Endodermal cell (in vitro differentiated cells): ENCODE measurements at regions not wholly inside any gene's neighbourhood (a gene's known extent, or its start where the extent isn't known, plus 50 kb on each side); places are given as distances from the start of the nearest gene placed in this dataset.

ENCODE experiments used
- DNase-seq: peaks from one replicate; pipeline ENCODE4 v3.0.0-alpha.2; 2017
- H3K27ac ChIP-seq: 2 replicates; pipeline ENCODE4 v1.5.1; 2013; ENCODE audit warnings: mild to moderate bottlenecking, low read depth, low read length, moderate library complexity
- H3K27me3 ChIP-seq: 2 replicates; pipeline ENCODE4 v1.6.1; 2013; ENCODE audit warnings: mild to moderate bottlenecking, low read length, moderate library complexity; ENCODE audit not compliant: insufficient read depth, control insufficient read depth, poor library complexity, severe bottlenecking
- H3K36me3 ChIP-seq: 2 replicates; pipeline ENCODE4 v1.7.0; 2013; ENCODE audit warnings: mild to moderate bottlenecking, low read length, moderate library complexity; ENCODE audit not compliant: control insufficient read depth, insufficient read depth
- H3K4me1 ChIP-seq: one replicate; pipeline ENCODE4 v1.7.0; 2013; ENCODE audit warnings: low read length; ENCODE audit not compliant: control insufficient read depth, insufficient read depth
- H3K4me3 ChIP-seq: 2 replicates; pipeline ENCODE4 v1.5.1; 2013; ENCODE audit warnings: mild to moderate bottlenecking, low read length, moderate library complexity
- H3K9ac ChIP-seq: 2 replicates; pipeline ENCODE4 v1.6.1; 2013; ENCODE audit warnings: mild to moderate bottlenecking, low read length, moderate library complexity; ENCODE audit not compliant: poor library complexity, severe bottlenecking; ENCODE audit errors: extremely low read depth
- H3K9me3 ChIP-seq: 2 replicates; pipeline ENCODE4 v1.6.1; 2013; ENCODE audit warnings: mild to moderate bottlenecking, low read length, moderate library complexity; ENCODE audit not compliant: control insufficient read depth
- H3K27ac Mint-ChIP-seq: 2 replicates; pipeline ENCODE4 v1.8.0; 2020; ENCODE audit warnings: mixed read lengths
- H3K27me3 Mint-ChIP-seq: 2 replicates; pipeline ENCODE4 v1.8.0; 2021; ENCODE audit warnings: mild to moderate bottlenecking, mixed read lengths; ENCODE audit not compliant: insufficient read depth
- H3K36me3 Mint-ChIP-seq: 2 replicates; pipeline ENCODE4 v1.8.0; 2020; ENCODE audit warnings: low read depth, mixed read lengths
- H3K4me1 Mint-ChIP-seq: 2 replicates; pipeline ENCODE4 v1.8.0; 2020; ENCODE audit warnings: mixed read lengths
- H3K4me3 Mint-ChIP-seq: 2 replicates; pipeline ENCODE4 v1.8.0; 2020; ENCODE audit warnings: mild to moderate bottlenecking, moderate library complexity, mixed read lengths
- H3K9me3 Mint-ChIP-seq: 2 replicates; pipeline ENCODE4 v1.8.0; 2020; ENCODE audit warnings: mild to moderate bottlenecking, mixed read lengths
- CTCF ChIP-seq: fragments of 200-600 bp; sonication (generic); conservative IDR thresholded peaks from 2 replicates; pipeline ENCODE4 v1.5.0; 2021; ENCODE audit warnings: antibody characterized with exemption, mild to moderate bottlenecking
- WGBS, 2 experiments: methylation state at CpG; one replicate each; pipeline versions ENCODE4 v1.1.5 to v1.1.7; 2013; ENCODE audit warnings: missing lambda C conversion rate in 2 of 2, mixed read lengths in 1 of 2; ENCODE audit not compliant: insufficient coverage in 1 of 2, insufficient read length in 1 of 2; 5-methylcytosine and 5-hydroxymethylcytosine counted together

DNA sequence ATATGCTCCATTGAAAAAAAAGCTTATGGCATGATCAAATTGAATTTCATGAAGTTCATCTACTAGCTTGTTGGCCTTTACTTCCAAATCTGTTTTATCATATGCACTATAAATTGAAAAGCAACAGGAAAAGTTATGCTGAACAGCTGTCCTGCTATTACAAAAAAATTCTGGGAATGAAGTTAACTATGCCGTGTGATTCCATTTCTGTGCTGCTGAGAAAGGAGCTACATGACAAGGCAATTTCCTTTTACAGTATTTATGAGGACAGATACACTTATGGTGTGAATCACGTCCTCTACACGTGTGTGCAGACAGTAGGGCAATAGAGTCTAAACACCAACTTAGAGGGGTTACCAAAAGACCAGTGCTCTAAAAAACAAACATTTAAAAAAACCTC, 426.5 kb upstream of the AKR1E2 start:
- H3K27ac Mint-ChIP-seq = no peak overlapping the region
- H3K9ac ChIP-seq = no peak overlapping the region
- WGBS, 2 experiments = 88 to 91% methylated on average over 3 of the region's 3 CpGs

DNA sequence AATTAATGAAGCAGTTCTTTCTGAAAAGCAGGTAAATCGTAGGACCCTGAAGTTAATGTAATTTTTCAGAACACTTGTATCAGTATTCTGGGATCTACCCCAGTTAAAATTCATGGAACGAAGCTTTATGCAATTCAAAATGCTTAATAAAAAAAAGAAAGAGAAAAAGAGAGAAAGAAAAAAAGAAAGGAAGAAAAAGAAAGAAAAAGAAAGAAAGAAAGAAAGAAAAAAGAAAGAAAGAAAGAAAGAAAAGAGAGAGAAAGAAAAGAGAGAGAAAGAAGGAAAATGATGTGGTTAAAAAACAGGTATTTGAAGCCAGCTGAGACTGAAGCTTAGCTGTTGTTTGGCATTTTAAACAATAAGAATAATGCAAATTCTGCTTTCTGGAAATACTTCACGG, 427.4 kb upstream of the AKR1E2 start:
- no peaks in the 10 kb centered on the region for H3K27me3 ChIP-seq
- H3K27ac ChIP-seq = no peak overlapping the region
- H3K9me3 ChIP-seq = no peaks in the 10 kb centered on the region
- H3K4me1 Mint-ChIP-seq = no peaks in the 10 kb centered on the region
- H3K36me3 Mint-ChIP-seq = no peaks in the 10 kb centered on the region
- no peaks in the 10 kb centered on the region for H3K9me3 Mint-ChIP-seq
- no peaks in the 10 kb centered on the region for H3K36me3 ChIP-seq
- H3K4me3 ChIP-seq = no peak overlapping the region
- no peak overlapping the region for H3K9ac ChIP-seq
- no peak overlapping the region for H3K4me3 Mint-ChIP-seq
- H3K4me1 ChIP-seq = no peaks in the 10 kb centered on the region
- WGBS, 2 experiments = 94% methylated on average over 3 of the region's 3 CpGs; no CpG with 5 or more reads in 1 of the 2 experiments
- no peak overlapping the region for H3K27ac Mint-ChIP-seq
- no peak for DNase-seq
- no peaks in the 10 kb centered on the region for H3K27me3 Mint-ChIP-seq
- no peak for TF ChIP-seq CTCF

More for the DNA sequence above, 426.5 kb upstream of the AKR1E2 start:
- Histone ChIP-seq H3K4me3 (no peak overlapping the region), H3K4me1 (no peaks in the 10 kb centered on the region), H3K27ac (no peak overlapping the region), H3K27me3 (no peaks in the 10 kb centered on the region), H3K9me3 (no peaks in the 10 kb centered on the region), H3K36me3 (no peaks in the 10 kb centered on the region)
- Mint-ChIP-seq H3K4me1 (no peaks in the 10 kb centered on the region), H3K4me3 (no peak overlapping the region), H3K36me3 (no peaks in the 10 kb centered on the region), H3K9me3 (no peaks in the 10 kb centered on the region), H3K27me3 (no peaks in the 10 kb centered on the region)
- DNase-seq = no peak
- TF ChIP-seq CTCF = no peak

GRCh38 chr10:4397337-4397736, 428.7 kb upstream of the AKR1E2 start:
- H3K27ac Mint-ChIP-seq = no peak overlapping the region
- no peak overlapping the region for H3K4me3 Mint-ChIP-seq
- no peaks in the 10 kb centered on the region for H3K27me3 Mint-ChIP-seq
- no peak for TF ChIP-seq CTCF
- Histone ChIP-seq H3K4me3 (no peak overlapping the region), H3K36me3 (no peaks in the 10 kb centered on the region), H3K27ac (no peak overlapping the region), H3K4me1 (no peaks in the 10 kb centered on the region), H3K27me3 (no peaks in the 10 kb centered on the region), H3K9ac (no peak overlapping the region), H3K9me3 (no peaks in the 10 kb centered on the region)
- H3K9me3 Mint-ChIP-seq = no peaks in the 10 kb centered on the region
- no peak for DNase-seq
- H3K4me1 Mint-ChIP-seq = no peaks in the 10 kb centered on the region
- H3K36me3 Mint-ChIP-seq = no peaks in the 10 kb centered on the region
- 91 to 100% methylated on average over 3 of the region's 3 CpGs for WGBS, 2 experiments
